Kidney (tissue), 13 donors: ENCODE measurements at regions not wholly inside any gene's neighbourhood (a gene's known extent, or its start where the extent isn't known, plus 50 kb on each side); places are given as distances from the start of the nearest gene placed in this dataset.

ENCODE experiments used
- DNase-seq, 5 donors: peaks; one replicate each; pipeline ENCODE4 v3.0.0-alpha.2; 2013 to 2020
- FAIRE-seq: peaks from 2 replicates; lab custom pipeline; 2012; peaks lifted over from hg19 to GRCh38; lab: Jason Lieb, UNC
- H3K27ac ChIP-seq, 2 donors: one replicate each; pipeline ENCODE4 v1.7.0; 2013; ENCODE audit warnings: low read depth in 2 of 2, low read length in 2 of 2, inconsistent platforms in 1 of 2
- H3K27me3 ChIP-seq: one replicate; pipeline ENCODE4 v1.7.1; 2013; ENCODE audit warnings: low read length, inconsistent platforms; ENCODE audit not compliant: control insufficient read depth, insufficient read depth
- H3K36me3 ChIP-seq, 3 donors: one replicate each; pipeline versions ENCODE4 v1.7.0 to v1.7.1; 2013; ENCODE audit warnings: low read length in 3 of 3, control low read depth in 1 of 3, inconsistent platforms in 1 of 3; ENCODE audit not compliant: insufficient read depth in 3 of 3, control insufficient read depth in 2 of 3
- H3K4me1 ChIP-seq, 3 donors: one replicate each; pipeline versions ENCODE4 v1.7.0 to v1.7.1; 2013; ENCODE audit warnings: low read length in 3 of 3, inconsistent platforms in 1 of 3, low read depth in 1 of 3; ENCODE audit not compliant: control insufficient read depth in 2 of 3, insufficient read depth in 2 of 3
- H3K4me3 ChIP-seq, 3 donors: one replicate each; pipeline versions ENCODE4 v1.7.0 to v1.8.1; 2013; ENCODE audit warnings: low read length in 3 of 3, control low read depth in 1 of 3, inconsistent platforms in 1 of 3
- H3K9ac ChIP-seq, 3 donors: one replicate each; pipeline versions ENCODE4 v1.7.0 to v1.7.1; 2013; ENCODE audit warnings: low read length in 3 of 3, control low read depth in 1 of 3, inconsistent platforms in 1 of 3
- H3K9me3 ChIP-seq, 3 donors: one replicate each; pipeline versions ENCODE4 v1.7.0 to v1.7.1; 2013; ENCODE audit warnings: low read length in 3 of 3, control low read depth in 1 of 3, inconsistent platforms in 1 of 3; ENCODE audit not compliant: control insufficient read depth in 2 of 3, insufficient read depth in 1 of 3
- CTCF ChIP-seq: IDR thresholded peaks from 3 replicates; pipeline ENCODE4 v1.5.1; 2012; ENCODE audit warnings: mild to moderate bottlenecking, moderate library complexity, borderline replicate concordance; ENCODE audit not compliant: insufficient read depth; ENCODE audit errors: extremely low read depth
- intact Hi-C: fragments of 100-400 bp; cut with DNase I; formaldehyde crosslinking; loops from one replicate; pipeline ENCODE4 v1.11.1; 2022
- donor health status: control.
- donor health status: control.
- donor health status: control.
- donor health status: control.
- donor health status: control.
- donor health status: DM: yes; HTN: yes; CAD: no.
- donor health status: Normal renal cell carcinoma (clear cell type).

- no peaks in the 10 kb centered on the region for H3K9me3 ChIP-seq
- no peak for FAIRE-seq
- H3K27me3 ChIP-seq: no peaks in the 10 kb centered on the region
- no peaks in the 10 kb centered on the region for H3K36me3 ChIP-seq
- no peaks in the 10 kb centered on the region for H3K4me1 ChIP-seq
- H3K4me3 ChIP-seq: no peak overlapping the region
- H3K27ac ChIP-seq: no peak overlapping the region
- no peak for TF ChIP-seq CTCF
- DNase-seq: no peak
- intact Hi-C loops: no loop called here
- H3K9ac ChIP-seq: no peak overlapping the region
Measured at GRCh38 chrX:73267979-73268378, 53.3 kb upstream of the NAP1L2 start.

GRCh38 chrX:73267206-73267605 is 52.6 kb upstream of the NAP1L2 start:
- DNase-seq: no peak
- Histone ChIP-seq H3K4me3 (no peak overlapping the region), H3K9me3 (no peaks in the 10 kb centered on the region), H3K4me1 (no peaks in the 10 kb centered on the region), H3K27ac (no peak overlapping the region), H3K9ac (no peak overlapping the region), H3K27me3 (no peaks in the 10 kb centered on the region), H3K36me3 (no peaks in the 10 kb centered on the region)
- intact Hi-C loops: no loop called here
- no peak for TF ChIP-seq CTCF
- FAIRE-seq: no peak

- no peaks in the 10 kb centered on the region for H3K4me1 ChIP-seq
- intact Hi-C loops: no loop called here
- no peak overlapping the region for H3K9ac ChIP-seq
- no peak for DNase-seq
- H3K27me3 ChIP-seq: no peaks in the 10 kb centered on the region
- no peak overlapping the region for H3K27ac ChIP-seq
- no peaks in the 10 kb centered on the region for H3K9me3 ChIP-seq
- TF ChIP-seq CTCF: no peak
- H3K36me3 ChIP-seq: no peaks in the 10 kb centered on the region
- no peak overlapping the region for H3K4me3 ChIP-seq
- no peak for FAIRE-seq
Measured at GRCh38 chrX:73266766-73267165, 52.1 kb upstream of the NAP1L2 start.
